ENCODE measurements at regions not wholly inside any gene's neighbourhood (a gene's known extent, or its start where the extent isn't known, plus 50 kb on each side); places are given as distances from the start of the nearest gene placed in this dataset.
A peak's percentile ranks its signal among the peaks of the same experiment; 100 is the strongest.
"Not testable (repeated sequence)": the region's sequence is repeated elsewhere in the genome, so short reads cannot be mapped to it uniquely, and the experiment has no call there.

DNA sequence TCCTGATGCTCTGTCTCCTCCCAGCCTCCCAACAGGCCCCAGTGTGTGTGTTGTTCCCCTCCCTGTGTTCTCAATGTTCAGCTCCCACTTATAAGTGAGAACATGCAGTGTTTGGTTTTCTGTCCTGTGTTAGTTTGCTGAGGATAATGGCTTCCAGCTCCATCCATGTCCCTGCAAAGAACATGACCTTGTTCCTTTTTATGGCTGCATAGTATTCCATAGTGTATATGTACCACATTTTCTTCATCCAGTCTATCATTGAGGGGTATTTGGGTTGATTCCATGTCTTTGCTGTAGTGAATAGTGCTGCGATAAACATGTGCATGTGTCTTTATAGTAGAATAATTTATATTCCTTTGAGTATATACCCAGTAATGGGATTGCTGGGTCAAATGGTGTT, 150.4 kb downstream of the KLF6 start:
- H3K4me3 ChIP-seq (ENCODE audit: low read length in 2 of 2); H3K27me3 ChIP-seq (ENCODE audit: control insufficient read depth in 2 of 2, insufficient read depth in 2 of 2, low read length in 2 of 2); H3K4me1 ChIP-seq (ENCODE audit: control insufficient read depth in 2 of 2, insufficient read depth in 2 of 2, low read length in 2 of 2): not testable (repeated sequence)

DNA sequence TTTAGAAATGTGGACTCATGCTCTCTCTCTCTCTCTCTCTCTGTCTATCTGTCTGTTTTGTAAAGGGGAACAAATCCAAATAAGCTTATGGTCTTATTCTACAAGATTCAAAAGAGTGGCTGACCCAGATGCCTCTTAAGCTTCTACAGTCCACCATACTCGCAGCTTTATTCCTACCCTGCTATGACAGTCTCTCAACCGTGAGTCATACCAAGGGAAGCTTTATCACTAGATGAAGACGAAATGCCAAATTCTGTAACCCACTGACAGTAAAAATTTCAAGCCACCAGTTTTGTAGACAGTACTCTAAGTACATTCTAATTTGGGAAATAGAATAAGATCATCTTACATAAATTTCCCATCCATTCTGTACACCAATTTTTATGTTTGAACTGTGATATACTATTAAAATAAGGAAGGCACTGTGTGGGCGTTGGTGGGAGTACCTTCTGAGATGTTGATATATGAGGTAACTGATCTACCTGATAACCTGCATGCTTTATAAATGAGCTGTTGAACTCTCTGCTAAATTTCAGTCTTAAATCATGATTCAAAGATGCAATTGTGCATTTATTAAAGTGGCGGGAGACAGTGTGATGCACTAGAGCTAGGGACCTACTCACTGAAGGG, 153.2 kb downstream of the KLF6 start:
- no peak overlapping the region for H3K27ac ChIP-seq (ENCODE audit: low read depth in 2 of 2, low read length in 2 of 2)

More for the DNA sequence above, 150.4 kb downstream of the KLF6 start:
- H3K9ac ChIP-seq (ENCODE audit: low read depth in 1 of 2, low read length in 2 of 2); H3K36me3 ChIP-seq (ENCODE audit: control insufficient read depth in 2 of 2, insufficient read depth in 2 of 2, low read length in 2 of 2); H3K27ac ChIP-seq (ENCODE audit: low read depth in 2 of 2, low read length in 2 of 2); H3K9me3 ChIP-seq (ENCODE audit: control insufficient read depth in 2 of 2, low read length in 2 of 2): not testable (repeated sequence)

DNA sequence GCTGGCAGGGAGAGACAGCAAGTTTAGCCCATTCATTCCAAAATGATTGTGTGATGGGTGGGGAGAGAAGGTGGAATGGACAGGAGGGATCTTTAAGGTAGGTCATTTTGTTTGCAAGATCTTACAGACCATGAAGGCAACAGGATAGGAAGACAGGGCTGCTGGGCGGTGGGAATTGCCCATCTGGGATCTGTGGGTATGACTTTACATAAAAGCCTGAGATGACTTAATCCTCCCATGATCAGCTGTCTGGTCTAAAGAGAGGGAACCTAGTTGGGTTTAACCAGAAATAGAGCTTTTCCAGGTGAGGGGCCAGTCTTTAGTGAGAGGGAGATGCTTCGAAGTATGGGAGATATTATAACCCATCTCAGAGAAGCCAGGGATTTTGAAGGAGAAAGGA, 153.7 kb downstream of the KLF6 start:
- Histone ChIP-seq H3K4me1 (ENCODE audit: control insufficient read depth in 2 of 2, insufficient read depth in 2 of 2, low read length in 2 of 2) (no peaks in the 10 kb centered on the region), H3K27me3 (ENCODE audit: control insufficient read depth in 2 of 2, insufficient read depth in 2 of 2, low read length in 2 of 2) (no peaks in the 10 kb centered on the region), H3K9ac (ENCODE audit: low read depth in 1 of 2, low read length in 2 of 2) (no peak overlapping the region), H3K4me3 (ENCODE audit: low read length in 2 of 2) (no peak overlapping the region), H3K36me3 (ENCODE audit: control insufficient read depth in 2 of 2, insufficient read depth in 2 of 2, low read length in 2 of 2) (no peaks in the 10 kb centered on the region), H3K27ac (ENCODE audit: low read depth in 2 of 2, low read length in 2 of 2) (no peak overlapping the region), H3K9me3 (ENCODE audit: control insufficient read depth in 2 of 2, low read length in 2 of 2) (no peaks in the 10 kb centered on the region)

More for the DNA sequence above, 153.2 kb downstream of the KLF6 start:
- H3K27me3 ChIP-seq (ENCODE audit: control insufficient read depth in 2 of 2, insufficient read depth in 2 of 2, low read length in 2 of 2), result no peaks in the 10 kb centered on the region
- no peak overlapping the region for H3K9ac ChIP-seq (ENCODE audit: low read depth in 1 of 2, low read length in 2 of 2)
- no peaks in the 10 kb centered on the region for H3K9me3 ChIP-seq (ENCODE audit: control insufficient read depth in 2 of 2, low read length in 2 of 2)
- no peaks in the 10 kb centered on the region for H3K4me1 ChIP-seq (ENCODE audit: control insufficient read depth in 2 of 2, insufficient read depth in 2 of 2, low read length in 2 of 2)
- H3K4me3 ChIP-seq (ENCODE audit: low read length in 2 of 2), result no peak overlapping the region
- no peaks in the 10 kb centered on the region for H3K36me3 ChIP-seq (ENCODE audit: control insufficient read depth in 2 of 2, insufficient read depth in 2 of 2, low read length in 2 of 2)

DNA sequence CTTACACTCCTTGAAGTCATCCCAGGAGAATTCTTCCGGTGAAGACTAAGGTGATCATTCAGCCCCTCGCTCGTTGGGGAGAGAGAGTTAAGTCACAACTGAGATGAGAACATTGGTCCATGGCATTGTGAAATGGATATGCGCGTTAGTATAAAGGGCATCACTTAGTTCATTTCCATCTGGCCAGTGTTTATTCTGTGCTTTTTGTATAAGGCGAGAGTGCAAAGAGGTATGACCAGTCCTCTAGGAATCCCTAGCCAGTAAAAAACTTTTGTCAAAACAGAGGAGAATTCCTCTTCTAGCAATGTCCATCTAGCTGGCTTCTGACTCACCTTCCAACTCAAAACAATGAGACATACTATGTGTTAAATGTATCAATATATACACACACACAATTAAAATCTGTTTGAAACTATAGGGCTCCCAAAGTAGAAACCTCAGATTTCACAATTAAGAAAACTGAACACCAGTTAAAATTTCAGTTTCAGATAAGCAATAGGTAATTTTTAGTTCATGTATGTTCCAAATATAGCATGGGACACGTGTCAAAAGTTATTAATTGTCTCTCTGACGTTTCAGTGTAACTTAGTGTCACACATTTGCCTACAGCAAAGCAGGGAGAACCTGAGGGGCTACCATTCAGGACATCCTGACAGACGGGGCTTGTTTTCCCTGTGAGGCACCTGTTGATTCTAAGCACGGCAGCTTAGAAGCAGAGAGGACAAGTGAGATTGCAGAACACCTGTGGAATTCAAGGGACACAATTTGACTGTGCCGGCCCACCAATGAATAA, 158.9 kb downstream of the KLF6 start:
- no peaks in the 10 kb centered on the region for H3K4me1 ChIP-seq (ENCODE audit: control insufficient read depth in 2 of 2, insufficient read depth in 2 of 2, low read length in 2 of 2)
- peak overlapping the region in 1 of 2 donors; percentile 13 for H3K27ac ChIP-seq (ENCODE audit: low read depth in 2 of 2, low read length in 2 of 2)

DNA sequence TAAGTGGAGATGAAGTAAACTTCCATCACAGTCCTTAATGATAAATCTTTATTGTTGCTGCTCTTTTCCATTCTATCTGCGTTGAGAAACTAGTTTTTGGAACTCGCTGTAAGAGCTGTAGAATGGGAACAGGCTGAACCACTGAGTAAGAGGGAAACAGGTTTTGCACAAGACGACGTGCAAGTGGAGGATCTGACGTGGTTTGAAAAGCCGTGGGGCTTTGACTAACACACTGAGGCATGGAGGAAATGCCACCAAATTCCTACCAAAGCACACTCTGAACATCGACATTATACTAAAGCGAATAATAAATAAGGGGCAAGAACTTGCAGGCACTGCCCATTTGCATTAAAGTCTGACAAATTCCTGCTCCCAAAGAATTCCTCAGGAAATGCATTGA, 160.6 kb downstream of the KLF6 start:
- Histone ChIP-seq H3K9ac (ENCODE audit: low read depth in 1 of 2, low read length in 2 of 2) (no peak overlapping the region), H3K4me3 (ENCODE audit: low read length in 2 of 2) (no peak overlapping the region), H3K27me3 (ENCODE audit: control insufficient read depth in 2 of 2, insufficient read depth in 2 of 2, low read length in 2 of 2) (no peaks in the 10 kb centered on the region), H3K4me1 (ENCODE audit: control insufficient read depth in 2 of 2, insufficient read depth in 2 of 2, low read length in 2 of 2) (no peaks in the 10 kb centered on the region), H3K36me3 (ENCODE audit: control insufficient read depth in 2 of 2, insufficient read depth in 2 of 2, low read length in 2 of 2) (no peaks in the 10 kb centered on the region), H3K27ac (ENCODE audit: low read depth in 2 of 2, low read length in 2 of 2) (no peak overlapping the region), H3K9me3 (ENCODE audit: control insufficient read depth in 2 of 2, low read length in 2 of 2) (no peaks in the 10 kb centered on the region)

More for the DNA sequence above, 158.9 kb downstream of the KLF6 start:
- Histone ChIP-seq H3K27me3 (ENCODE audit: control insufficient read depth in 2 of 2, insufficient read depth in 2 of 2, low read length in 2 of 2) (no peaks in the 10 kb centered on the region), H3K9ac (ENCODE audit: low read depth in 1 of 2, low read length in 2 of 2) (no peak overlapping the region), H3K9me3 (ENCODE audit: control insufficient read depth in 2 of 2, low read length in 2 of 2) (no peaks in the 10 kb centered on the region), H3K36me3 (ENCODE audit: control insufficient read depth in 2 of 2, insufficient read depth in 2 of 2, low read length in 2 of 2) (no peaks in the 10 kb centered on the region), H3K4me3 (ENCODE audit: low read length in 2 of 2) (no peak overlapping the region)

DNA sequence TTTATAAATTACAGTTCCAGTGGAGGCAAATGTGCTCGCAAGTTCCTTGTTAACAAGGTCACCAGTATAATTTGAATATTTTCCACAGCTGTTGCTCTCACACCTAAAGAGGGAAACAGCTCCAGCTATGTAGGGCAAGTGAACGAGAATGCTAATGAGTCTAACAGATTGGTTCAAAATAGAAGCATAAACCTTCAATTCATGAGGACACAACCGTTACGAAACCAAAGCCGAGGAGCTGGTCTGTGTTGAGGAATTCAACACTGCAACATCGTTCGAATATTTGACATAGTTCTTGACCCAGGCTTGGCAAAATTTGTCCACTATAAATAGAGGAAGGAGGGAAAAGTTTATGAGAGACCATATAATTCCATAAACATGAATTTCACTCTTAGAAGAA, 161.3 kb downstream of the KLF6 start:
- H3K9ac ChIP-seq (ENCODE audit: low read depth in 1 of 2, low read length in 2 of 2), result no peak overlapping the region
- no peaks in the 10 kb centered on the region for H3K4me1 ChIP-seq (ENCODE audit: control insufficient read depth in 2 of 2, insufficient read depth in 2 of 2, low read length in 2 of 2)
- H3K27ac ChIP-seq (ENCODE audit: low read depth in 2 of 2, low read length in 2 of 2), result no peak overlapping the region
- no peaks in the 10 kb centered on the region for H3K9me3 ChIP-seq (ENCODE audit: control insufficient read depth in 2 of 2, low read length in 2 of 2)
- peak overlapping the region in 1 of 2 donors; percentile 34 for H3K4me3 ChIP-seq (ENCODE audit: low read length in 2 of 2)
- no peaks in the 10 kb centered on the region for H3K27me3 ChIP-seq (ENCODE audit: control insufficient read depth in 2 of 2, insufficient read depth in 2 of 2, low read length in 2 of 2)
- H3K36me3 ChIP-seq (ENCODE audit: control insufficient read depth in 2 of 2, insufficient read depth in 2 of 2, low read length in 2 of 2), result no peaks in the 10 kb centered on the region

DNA sequence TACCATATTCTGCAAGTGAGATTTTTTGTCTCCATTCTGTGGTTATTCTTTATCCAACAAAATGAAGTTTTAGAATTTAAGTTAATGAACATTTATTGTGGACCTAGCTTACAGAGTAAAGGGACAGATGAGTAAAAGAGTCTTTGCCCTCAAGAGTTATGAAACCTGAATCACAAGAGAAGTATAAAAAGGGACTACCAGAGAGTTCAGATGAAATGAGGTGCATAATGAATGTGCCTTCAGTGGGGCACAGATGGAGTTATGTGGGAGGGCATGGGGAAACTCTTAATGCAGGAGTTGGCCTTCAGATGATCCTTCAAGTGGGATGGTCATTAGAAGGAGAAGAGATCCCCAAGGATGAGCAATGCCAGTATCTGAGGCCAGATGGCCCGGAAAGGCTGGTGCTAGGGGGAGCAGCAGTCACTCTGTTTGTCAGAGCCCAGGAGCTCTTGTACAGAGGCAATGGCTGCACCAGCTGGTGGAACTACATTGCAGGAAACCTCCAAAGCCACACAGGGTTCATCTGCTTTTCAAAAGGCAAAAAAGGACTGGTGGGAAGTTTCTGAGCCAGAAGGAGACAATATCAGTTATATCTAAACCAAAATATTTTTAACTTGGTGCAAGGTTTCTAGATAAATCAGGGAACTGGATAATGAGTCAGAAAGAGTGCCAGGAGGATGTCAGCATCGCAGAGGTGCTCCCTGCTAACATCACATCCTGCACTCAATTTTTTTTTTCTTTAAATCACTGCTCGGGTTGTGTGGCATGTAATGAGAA, 162.0 kb downstream of the KLF6 start:
- Histone ChIP-seq H3K27me3 (ENCODE audit: control insufficient read depth in 2 of 2, insufficient read depth in 2 of 2, low read length in 2 of 2) (no peaks in the 10 kb centered on the region), H3K4me1 (ENCODE audit: control insufficient read depth in 2 of 2, insufficient read depth in 2 of 2, low read length in 2 of 2) (no peaks in the 10 kb centered on the region), H3K36me3 (ENCODE audit: control insufficient read depth in 2 of 2, insufficient read depth in 2 of 2, low read length in 2 of 2) (no peaks in the 10 kb centered on the region), H3K9ac (ENCODE audit: low read depth in 1 of 2, low read length in 2 of 2) (no peak overlapping the region), H3K4me3 (ENCODE audit: low read length in 2 of 2) (no peak overlapping the region), H3K9me3 (ENCODE audit: control insufficient read depth in 2 of 2, low read length in 2 of 2) (no peaks in the 10 kb centered on the region), H3K27ac (ENCODE audit: low read depth in 2 of 2, low read length in 2 of 2) (peak overlapping the region; percentile 2)

DNA sequence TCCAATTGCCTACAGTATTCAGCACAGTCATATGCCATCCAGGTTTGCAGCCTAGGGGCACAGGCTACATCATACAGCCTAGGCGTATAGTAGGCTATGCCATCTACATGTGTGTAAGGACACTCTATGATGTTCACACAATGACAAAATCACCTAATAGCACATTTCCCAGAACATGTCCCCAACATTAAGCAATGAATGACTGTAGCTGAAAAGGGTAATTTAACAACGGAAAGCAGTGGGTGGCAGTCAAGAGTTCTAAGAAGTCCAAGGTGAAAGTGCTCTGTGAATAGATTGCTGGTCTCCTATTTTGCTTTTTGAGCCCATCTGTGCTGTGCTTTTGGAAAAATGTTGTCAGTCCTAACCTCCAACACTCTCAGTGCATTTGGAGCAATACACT, 162.6 kb downstream of the KLF6 start:
- Histone ChIP-seq H3K9me3 (ENCODE audit: control insufficient read depth in 2 of 2, low read length in 2 of 2) (no peaks in the 10 kb centered on the region), H3K27ac (ENCODE audit: low read depth in 2 of 2, low read length in 2 of 2) (no peak overlapping the region), H3K36me3 (ENCODE audit: control insufficient read depth in 2 of 2, insufficient read depth in 2 of 2, low read length in 2 of 2) (no peaks in the 10 kb centered on the region), H3K4me1 (ENCODE audit: control insufficient read depth in 2 of 2, insufficient read depth in 2 of 2, low read length in 2 of 2) (no peaks in the 10 kb centered on the region), H3K4me3 (ENCODE audit: low read length in 2 of 2) (no peak overlapping the region), H3K27me3 (ENCODE audit: control insufficient read depth in 2 of 2, insufficient read depth in 2 of 2, low read length in 2 of 2) (no peaks in the 10 kb centered on the region), H3K9ac (ENCODE audit: low read depth in 1 of 2, low read length in 2 of 2) (no peak overlapping the region)

DNA sequence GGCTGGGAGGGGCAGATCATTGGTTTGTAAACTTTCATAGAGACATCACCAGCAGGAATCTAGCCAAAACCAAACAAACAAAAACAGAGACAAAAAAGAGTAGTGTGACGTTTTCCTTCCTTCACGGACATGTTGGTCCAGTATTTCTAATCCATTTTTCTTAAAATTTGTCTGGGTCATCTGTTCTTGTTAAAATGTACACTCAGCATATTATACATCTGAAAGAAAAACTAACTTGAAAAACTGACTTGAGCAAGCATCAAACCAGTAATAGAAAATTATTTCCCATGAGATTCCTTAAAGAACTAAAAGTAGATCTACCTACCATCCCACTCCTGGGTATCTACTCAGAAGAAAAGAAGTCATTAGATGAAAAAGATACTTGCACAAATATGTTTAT, 164.2 kb downstream of the KLF6 start:
- H3K27me3 ChIP-seq (ENCODE audit: control insufficient read depth in 2 of 2, insufficient read depth in 2 of 2, low read length in 2 of 2), result no peaks in the 10 kb centered on the region
- H3K36me3 ChIP-seq (ENCODE audit: control insufficient read depth in 2 of 2, insufficient read depth in 2 of 2, low read length in 2 of 2), result no peaks in the 10 kb centered on the region
- H3K4me1 ChIP-seq (ENCODE audit: control insufficient read depth in 2 of 2, insufficient read depth in 2 of 2, low read length in 2 of 2), result no peaks in the 10 kb centered on the region
- H3K27ac ChIP-seq (ENCODE audit: low read depth in 2 of 2, low read length in 2 of 2), result no peak overlapping the region
- H3K4me3 ChIP-seq (ENCODE audit: low read length in 2 of 2), result no peak overlapping the region
- H3K9me3 ChIP-seq (ENCODE audit: control insufficient read depth in 2 of 2, low read length in 2 of 2), result no peaks in the 10 kb centered on the region
- H3K9ac ChIP-seq (ENCODE audit: low read depth in 1 of 2, low read length in 2 of 2), result no peak overlapping the region

DNA sequence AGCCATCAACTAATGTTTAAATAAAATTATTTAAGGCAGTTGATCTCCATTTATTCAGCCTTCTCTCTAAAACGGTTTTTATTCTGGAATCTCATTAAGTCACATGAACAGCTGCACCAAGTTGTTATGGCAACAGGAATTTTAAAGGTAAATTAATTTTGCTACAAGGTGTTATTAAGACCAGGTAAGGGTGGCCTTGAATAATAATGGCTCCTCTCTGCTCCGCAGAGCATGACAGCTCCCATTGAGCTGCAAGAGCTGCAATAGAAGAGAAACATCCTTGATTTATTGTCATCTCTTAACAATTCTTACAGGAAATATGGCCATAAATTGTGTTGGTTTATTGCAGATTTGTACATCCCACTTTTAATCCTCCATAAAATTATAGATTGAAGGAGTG, 165.8 kb downstream of the KLF6 start:
- Histone ChIP-seq H3K4me3 (ENCODE audit: low read length in 2 of 2) (no peak overlapping the region), H3K9me3 (ENCODE audit: control insufficient read depth in 2 of 2, low read length in 2 of 2) (no peaks in the 10 kb centered on the region), H3K36me3 (ENCODE audit: control insufficient read depth in 2 of 2, insufficient read depth in 2 of 2, low read length in 2 of 2) (no peaks in the 10 kb centered on the region), H3K27ac (ENCODE audit: low read depth in 2 of 2, low read length in 2 of 2) (no peak overlapping the region), H3K4me1 (ENCODE audit: control insufficient read depth in 2 of 2, insufficient read depth in 2 of 2, low read length in 2 of 2) (no peaks in the 10 kb centered on the region), H3K9ac (ENCODE audit: low read depth in 1 of 2, low read length in 2 of 2) (no peak overlapping the region), H3K27me3 (ENCODE audit: control insufficient read depth in 2 of 2, insufficient read depth in 2 of 2, low read length in 2 of 2) (no peaks in the 10 kb centered on the region)
